NOMO-1 treated with dmso at 0.1 percent for 144 hours (cell line): ENCODE measurements at regions not wholly inside any gene's neighbourhood (a gene's known extent, or its start where the extent isn't known, plus 50 kb on each side); places are given as distances from the start of the nearest gene placed in this dataset.
"Not testable (repeated sequence)": the region's sequence is repeated elsewhere in the genome, so short reads cannot be mapped to it uniquely, and the experiment has no call there.

ENCODE experiments used
- DNase-seq: peaks from one replicate; lab custom pipeline; 2025; ENCODE audit not compliant: unreplicated experiment; lab: John Stamatoyannopoulos, UW

DNA sequence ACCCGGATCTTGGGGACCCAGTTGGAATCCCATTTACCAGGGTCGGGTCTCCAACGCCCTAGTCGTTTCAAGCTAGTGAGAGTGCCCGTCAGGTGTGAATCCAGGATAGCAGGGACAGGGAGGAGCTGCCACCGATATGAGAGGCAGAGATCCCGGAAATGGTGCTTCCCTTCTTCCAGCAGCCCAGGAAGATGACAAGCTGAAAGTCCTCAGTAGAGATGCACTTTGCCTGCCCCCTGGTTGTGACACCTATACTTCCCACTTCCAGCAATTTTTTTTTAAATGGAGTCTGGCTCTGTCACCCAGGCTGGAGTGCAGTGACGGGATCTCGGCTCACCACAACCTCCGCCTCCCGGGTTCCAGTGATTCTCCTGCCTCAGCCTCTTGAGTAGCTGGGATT, 503.0 kb downstream of the NTRK3 start:
- DNase-seq: no peak

DNA sequence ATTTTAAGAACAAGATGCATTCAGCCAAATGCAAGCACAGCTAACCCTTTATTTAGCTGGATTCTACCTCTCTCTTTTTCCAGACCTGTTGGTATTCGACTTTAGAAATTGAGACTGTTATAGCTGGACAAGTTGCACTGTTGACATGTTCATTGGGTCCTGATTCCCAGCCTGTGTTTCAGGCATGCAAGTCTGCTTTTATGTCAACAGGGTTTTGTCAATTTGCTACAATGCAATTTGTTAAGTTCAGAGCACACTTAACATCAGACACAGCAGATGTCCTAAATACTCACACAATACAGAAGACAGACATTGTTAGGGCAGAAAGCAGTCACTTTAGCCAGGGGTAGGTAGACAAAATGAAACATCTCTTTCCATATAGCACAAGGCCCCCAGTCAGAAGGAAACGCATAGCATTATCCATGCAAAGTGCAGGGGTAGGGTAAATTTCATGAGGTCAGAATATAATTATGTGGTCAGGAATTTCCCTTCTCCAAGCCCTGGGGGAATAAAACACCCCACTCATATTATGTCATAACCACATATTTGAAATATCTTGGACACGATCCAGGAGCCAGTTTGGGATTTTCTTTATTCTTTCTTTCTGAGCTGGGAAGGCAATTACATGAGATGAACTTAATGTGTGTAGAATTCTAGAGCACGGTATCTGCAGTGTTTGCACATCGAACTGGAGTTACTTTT, 504.1 kb downstream of the NTRK3 start:
- DNase-seq: no peak

DNA sequence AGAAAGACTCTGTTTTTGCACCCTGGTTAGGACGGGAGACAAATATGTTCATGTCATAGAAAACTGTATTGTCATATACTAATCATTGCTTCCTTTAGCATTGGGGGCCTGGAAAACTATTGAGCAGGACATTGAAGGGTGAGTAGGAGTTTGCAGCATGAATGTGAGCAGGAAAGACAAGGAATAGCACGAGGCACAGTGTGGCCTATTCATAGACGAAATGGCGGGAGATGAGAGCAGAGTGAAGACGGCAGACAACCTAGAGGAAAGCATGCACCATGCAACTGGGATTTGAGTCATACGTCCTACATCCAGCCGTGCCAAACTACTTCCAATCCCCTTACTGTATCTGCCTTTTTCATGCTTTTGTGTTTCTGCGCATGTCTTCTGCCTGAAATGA, 508.1 kb downstream of the NTRK3 start:
- no peak for DNase-seq

DNA sequence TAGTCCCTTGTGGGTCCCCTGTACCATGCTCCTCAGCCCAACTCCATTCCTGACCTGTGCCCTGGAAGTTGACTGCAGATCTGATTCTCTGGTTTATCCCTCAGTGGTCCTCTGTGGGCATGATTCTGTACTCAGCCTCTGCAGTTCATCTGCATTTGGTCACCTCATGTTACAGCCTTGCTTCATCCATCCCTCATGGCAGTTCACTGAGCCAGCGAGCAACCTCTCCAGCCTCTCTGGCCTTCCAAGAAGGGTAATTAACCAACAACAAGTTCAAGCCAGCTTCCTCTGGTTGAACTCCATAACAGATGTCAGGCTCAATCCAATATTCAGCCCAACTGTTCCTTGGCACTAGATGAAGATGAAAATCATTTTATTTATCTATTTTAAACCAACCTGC, 509.5 kb downstream of the NTRK3 start:
- no peak for DNase-seq

DNA sequence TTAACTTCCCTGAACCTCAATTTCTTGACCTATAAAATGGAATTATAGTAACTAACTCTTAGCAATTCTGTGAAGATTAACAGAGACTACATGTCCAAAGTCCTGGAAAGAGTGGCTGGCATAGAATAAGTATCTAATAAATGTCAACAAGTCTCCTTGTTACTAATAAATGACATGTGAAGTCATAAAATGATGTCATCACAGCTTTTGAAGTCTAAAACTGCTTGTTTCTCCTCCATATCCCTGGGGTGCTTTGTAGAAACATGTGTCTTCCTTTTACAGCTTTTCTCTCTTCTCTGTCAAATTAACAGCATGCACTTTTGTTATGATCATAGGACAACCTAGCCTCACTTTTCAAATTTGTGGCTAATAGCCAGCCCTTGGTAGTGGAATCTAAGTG, 510.2 kb downstream of the NTRK3 start:
- DNase-seq: no peak

DNA sequence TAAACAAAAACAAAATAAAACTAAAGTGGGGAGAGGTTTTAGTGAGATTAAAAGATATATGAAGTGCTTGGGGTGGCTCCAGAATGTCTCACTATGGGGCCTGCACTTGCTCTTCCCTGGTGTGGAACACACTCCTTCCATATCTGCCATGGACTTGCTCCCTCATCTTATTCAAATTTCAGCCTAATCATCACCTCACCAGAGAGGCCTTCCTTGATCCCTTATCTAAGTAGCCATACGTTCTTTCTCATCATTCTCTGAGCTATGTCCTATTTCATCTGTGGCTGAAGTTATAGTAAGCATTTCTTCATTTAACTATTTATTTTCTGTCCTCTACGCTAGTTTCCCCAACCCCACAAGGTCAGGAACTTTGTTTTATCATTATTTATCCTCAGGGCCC, 511.7 kb downstream of the NTRK3 start:
- no peak for DNase-seq

DNA sequence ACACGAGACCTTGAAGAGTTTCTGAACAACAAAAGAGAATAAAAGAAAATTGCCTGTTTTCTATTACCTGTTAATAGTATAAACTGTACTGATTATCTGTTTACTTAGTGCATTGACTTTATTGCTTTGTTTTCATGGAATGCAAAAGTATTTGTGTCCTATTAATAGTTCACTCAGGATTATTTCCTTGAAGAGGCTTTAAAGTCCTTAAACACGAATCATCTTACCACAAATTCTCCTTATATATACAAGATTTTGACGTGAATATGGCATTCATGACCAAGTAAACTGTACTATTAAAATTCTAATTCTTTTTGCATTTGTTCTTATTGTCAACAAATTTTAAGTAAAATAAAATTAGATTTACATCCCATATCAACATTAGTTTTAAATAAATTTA, 513.0 kb downstream of the NTRK3 start:
- no peak for DNase-seq

DNA sequence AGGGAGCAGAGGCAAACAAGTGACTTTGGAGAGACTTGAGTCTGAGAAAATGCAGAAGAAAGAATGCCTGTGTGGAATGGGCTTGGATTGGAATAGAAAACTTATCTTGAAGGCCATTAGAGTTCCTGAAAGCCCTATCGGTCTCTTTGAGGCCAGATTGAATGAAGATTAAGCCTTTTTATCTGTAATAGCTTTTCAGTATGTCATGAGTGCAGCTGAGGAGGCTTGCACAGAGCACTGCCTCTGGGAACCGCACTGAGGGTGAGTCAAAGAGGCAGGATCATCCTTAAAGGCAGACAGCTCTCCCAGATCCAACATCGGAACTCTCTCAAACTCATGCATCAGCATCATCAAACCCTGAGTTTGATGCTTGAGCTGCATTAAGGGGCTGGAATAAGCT, 515.2 kb downstream of the NTRK3 start:
- DNase-seq: no peak

DNA sequence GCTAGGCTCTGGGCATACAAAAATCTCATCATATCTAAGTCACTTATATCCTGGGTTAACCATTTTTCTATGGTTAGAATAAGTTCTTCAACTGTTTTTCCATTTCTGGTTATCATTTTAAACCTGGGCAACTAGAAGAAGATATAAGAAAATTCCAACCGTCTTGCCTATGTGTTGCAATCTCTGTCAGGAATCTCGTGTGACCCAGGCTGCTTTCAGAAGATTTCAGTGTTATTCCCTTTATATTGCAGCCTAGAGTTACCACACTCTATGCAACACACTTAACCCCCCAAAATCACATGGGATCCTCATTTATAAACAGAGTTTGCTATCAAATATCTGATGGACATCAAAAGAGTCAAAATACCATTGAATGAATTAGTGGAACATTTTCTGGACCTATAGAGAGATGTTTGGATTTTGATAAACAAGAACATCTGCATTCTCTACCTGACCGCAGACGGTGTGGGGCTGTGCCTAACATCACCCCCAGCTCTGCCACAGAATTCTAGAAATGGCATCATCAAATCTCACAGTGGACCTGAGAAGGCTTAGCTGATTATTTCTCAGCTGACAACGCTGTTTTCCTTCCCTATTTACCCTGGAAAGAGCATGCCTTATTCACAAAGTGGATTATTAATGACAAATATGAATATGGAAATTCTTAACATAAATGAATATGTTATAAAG, 515.7 kb downstream of the NTRK3 start:
- no peak for DNase-seq

DNA sequence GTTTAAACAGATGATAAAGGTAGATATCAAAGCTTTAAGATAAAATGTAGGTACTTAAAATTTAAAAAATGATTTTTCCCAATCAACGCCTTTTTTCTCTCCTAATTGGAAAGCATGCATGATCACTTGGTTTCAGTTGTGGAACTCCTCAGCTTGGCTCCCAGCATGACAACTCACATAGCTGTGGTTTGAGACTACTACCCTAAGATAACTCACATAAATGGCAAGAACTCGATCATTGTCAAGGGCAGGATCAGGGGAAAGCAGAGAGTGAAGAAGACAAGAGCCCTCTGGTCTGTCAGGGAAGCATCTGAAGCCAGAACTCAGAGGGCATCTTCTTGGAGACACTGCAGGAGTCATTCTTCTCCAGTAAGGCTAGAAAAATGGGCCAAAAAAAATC, 516.7 kb downstream of the NTRK3 start:
- no peak for DNase-seq

DNA sequence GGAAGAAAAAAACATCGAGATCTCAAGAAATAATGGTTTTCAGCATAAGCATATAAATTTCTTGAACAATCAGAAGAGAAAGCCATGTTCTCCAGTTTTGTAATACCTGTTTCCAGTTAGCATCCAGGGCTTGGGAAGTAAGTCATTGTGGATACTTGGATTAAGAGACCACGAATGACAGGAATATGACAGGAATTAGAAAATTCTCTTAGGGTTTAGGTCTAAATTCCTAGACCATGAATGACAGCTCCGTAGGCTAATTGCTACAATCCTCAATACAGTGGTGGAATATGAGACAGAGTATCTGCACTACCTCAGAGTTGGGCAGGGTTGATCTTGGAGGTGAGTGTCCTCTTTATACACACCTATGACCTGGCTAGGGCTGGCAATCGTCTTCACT, 517.5 kb downstream of the NTRK3 start:
- no peak for DNase-seq

DNA sequence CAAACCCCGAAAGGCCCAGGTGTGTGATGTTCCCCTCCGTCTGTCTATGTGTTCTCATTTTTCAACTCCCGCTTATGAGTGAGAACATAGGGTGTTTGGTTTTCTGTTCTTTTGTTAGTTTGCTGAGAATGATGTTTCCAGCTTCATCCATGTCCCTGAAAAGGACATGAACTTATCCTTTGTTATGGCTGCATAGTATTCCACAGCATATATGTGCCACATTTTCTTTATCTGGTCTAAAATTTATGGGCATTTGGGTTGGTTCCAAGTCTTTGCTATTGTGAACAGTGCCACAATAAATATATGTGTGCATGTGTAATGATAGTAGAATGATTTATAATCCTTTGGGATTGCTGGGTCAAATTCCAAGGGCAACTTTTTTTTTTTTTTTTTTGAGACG, 519.1 kb downstream of the NTRK3 start:
- DNase-seq: not testable (repeated sequence)

DNA sequence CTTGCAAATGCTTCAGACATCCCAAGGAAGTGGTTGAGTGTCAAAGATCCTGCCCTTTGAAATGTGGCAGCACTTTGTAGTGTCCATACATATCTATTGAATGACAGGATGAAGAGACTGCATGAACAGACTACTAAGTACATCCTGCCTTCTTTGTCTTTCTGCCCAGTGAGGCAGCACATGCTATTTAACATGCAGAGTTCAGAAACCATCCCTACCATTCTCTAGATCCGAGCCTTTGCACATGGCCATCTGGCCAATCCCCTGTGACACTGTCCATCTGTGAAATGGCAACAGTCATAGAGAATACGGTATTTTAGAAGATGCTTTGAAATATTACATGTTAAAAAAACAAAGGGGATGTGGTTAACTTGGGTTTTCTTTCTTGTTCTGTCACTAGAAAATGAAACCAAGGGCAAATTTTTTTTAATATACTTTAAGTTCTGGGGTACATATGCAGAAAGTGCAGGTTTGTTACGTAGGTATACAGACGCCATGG, 519.6 kb downstream of the NTRK3 start:
- no peak for DNase-seq

DNA sequence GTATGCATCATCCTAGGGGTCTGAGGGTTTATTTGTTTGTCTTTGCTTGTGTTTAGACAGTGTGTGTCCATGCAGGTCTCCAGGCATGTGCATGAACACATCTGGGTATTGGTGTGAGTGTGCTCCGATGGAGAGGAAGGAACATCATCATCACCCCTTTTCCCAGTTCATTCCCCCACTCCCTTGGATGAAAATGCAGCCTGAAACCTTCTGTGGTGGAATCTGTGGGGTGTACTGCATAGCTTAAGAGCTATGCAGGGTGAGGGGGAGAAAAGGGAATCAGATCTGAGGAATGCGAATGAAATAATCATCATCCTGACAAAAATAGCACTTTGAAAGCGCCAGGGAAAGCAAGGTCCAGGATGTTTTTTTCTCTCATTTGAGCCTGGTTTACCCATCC, 520.1 kb downstream of the NTRK3 start:
- no peak for DNase-seq

DNA sequence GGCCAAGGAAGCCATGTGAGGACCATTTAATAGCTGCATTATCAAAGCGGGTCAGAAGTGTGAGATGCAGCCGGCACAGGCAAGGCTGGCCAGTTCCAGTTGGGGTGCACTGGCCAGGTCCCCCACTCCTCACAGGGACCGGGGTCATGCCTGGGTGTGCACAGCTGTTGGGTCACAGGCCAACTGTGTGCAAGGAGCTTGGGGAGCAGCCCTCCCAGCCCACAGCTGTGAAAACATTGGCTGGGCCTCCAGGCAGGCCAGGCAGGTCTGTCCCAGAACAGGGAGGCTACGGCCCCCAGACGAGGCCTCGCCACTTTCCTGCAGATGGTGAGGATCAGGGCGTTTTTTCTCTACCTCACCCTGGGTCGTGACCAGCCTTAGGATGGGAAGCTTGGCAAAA, 521.0 kb downstream of the NTRK3 start:
- no peak for DNase-seq

DNA sequence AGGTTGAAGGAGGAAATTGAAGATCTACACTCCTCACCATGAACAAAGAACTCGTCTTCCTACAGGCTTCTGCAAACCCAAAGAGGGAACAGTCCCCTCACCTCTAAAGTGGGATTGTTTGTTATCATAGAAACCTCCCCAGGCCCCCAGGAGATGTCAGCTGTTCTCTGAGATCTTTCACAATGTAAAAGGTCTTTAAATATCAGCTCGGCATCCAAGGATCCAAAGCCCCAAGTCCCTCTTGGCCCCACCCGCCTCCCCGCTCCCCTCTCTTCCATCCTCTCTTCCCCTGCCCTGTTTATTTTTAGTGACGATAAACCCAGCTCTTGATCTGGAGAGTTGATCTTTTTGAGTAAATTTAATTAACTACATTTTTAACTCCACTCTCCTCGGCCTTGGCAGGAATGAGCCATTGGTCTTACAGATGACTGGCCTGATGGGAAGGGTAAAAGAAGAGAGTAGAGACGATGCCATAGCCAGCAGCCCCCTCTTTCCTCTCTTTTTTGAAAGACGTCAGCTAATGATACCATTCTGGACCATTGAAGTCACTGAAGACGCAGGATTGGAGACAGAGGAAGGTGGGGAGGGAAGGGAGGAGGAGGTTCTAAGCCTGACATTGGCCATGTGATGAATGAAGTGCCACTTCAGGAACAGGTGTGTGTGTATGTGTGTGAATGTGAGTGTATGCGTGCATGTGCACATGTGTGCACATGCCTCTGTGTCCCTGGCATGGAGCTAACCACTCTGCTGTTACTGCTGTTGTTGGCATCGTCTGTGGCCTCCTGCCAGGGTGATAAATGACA, 521.8 kb downstream of the NTRK3 start:
- no peak for DNase-seq

DNA sequence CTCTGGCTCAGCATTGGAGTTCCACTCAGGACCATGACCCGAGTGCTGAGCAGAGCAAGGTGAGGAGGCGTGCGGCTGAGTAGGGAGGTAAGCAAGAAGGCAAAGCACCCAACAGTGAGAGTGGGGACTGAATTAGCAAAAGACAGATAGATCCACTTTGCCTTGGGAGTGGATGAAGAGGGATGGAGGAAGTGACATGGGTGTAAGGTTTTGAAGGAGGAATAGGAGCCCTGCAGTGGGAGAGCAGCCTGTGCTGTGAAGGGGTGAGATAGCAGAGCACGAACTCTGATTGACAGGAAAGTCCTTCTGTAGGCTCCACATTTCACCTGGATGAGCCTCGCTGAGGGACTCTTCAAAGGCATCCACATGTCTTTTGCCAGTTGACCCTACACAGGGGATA, 522.6 kb downstream of the NTRK3 start:
- DNase-seq: no peak

DNA sequence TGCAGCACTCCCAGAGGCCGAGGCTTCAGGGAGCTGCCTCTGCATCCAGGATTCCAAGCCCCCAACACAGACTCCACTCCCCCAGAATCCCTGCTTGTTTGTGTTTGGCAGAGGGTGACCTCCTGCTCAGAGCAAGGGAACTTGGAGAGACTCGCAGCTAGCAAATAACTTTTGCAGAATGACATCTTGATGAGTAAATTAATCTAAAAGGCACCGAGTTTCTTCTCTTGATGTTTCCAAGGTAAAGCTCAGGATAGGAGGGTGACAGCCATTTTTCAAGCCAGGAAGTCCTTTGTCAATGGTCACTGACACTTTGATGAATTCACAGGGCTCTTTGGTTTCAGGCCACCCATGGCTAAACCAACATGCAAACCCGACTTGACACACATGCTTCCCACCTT, 523.0 kb downstream of the NTRK3 start:
- DNase-seq: no peak

DNA sequence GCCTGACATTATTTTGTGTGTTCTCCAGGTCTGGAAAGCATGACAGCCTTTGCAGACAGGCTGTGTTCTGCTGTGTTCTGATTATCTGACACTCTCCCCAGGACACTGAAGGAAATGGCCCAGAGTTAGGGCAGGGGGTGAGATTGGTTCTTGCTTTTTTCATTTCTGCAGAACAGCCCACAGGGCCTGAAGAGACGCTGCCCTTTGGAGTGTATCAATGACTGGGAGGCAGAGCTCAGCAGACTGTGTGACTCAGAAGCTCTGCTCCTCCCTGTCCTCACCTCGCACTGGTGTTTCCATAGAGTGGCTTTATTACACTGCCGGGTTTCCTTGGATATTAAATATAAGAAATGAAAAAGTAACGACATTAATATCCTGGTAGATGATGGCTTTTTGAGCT, 523.6 kb downstream of the NTRK3 start:
- no peak for DNase-seq

DNA sequence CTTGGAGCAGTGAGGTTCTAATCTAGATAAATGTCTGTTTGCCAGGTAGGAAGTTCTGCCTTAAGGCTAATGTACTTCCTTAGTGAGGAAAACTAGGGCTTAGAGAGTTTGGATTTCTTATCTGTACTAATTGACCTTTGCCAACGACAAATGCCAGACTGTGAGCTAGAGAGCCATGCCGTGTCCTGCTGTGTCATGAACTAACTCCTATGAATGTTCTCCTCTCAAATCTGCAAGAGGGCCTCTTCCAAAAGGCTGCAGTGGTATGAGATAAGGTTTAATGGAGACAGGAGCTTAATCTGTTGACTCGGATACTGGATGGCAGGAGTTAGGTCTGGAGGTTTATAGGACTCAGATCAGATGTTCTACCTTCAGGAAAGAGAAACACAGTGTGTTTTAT, 524.9 kb downstream of the NTRK3 start:
- no peak for DNase-seq

DNA sequence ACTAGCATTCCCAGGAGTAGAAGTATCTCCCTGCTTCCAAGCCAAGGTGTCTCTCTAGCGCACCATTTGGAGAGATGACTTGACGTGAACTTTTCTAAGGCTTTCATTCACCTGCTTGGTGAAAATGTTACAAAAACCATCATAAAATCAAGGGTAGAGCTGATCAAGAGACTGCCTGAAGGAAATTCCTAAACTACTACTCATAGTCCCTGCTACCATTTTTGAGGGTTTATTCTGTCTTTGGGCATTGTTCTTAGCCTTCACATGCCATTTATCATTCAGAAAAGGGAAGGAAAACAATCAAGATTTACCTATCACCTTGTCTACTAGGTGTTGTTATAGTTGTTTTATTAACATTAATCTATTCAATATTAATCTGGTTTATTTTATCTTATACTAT, 525.8 kb downstream of the NTRK3 start:
- DNase-seq: no peak

DNA sequence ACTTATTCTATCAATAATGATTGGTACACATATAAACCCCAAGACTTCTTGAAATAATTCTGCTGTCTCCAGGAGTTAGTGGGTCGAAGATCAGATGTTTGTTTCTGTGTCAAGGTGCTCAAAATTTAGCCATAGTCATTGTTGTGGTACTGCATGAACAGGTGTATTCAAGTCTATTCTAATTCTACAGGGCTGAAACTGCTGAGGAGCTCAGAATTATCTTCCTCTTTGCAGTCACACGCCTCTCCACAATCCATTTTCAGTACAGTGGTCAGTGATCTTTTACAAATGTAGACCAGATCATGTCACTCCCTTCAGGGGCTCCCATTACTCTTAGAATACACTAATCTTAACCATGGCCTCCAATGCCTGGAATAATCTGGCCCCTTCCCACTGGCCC, 527.5 kb downstream of the NTRK3 start:
- DNase-seq: no peak
